Duodenal mucosa (tissue), 2 donors: ENCODE measurements at regions not wholly inside any gene's neighbourhood (a gene's known extent, or its start where the extent isn't known, plus 50 kb on each side); places are given as distances from the start of the nearest gene placed in this dataset.
"Not testable (repeated sequence)": the region's sequence is repeated elsewhere in the genome, so short reads cannot be mapped to it uniquely, and the experiment has no call there.

ENCODE experiments used
- H3K27ac ChIP-seq: one replicate; pipeline ENCODE4 v1.7.0; 2013; ENCODE audit warnings: low read depth, low read length
- H3K27me3 ChIP-seq, 2 donors: one replicate each; pipeline ENCODE4 v1.7.0; 2013; ENCODE audit warnings: low read length in 2 of 2, control low read depth in 1 of 2; ENCODE audit not compliant: insufficient read depth in 2 of 2, control insufficient read depth in 1 of 2
- H3K36me3 ChIP-seq, 2 donors: one replicate each; pipeline ENCODE4 v1.7.0; 2013; ENCODE audit warnings: low read length in 2 of 2, control low read depth in 1 of 2; ENCODE audit not compliant: insufficient read depth in 2 of 2, control insufficient read depth in 1 of 2
- H3K4me1 ChIP-seq, 2 donors: one replicate each; pipeline ENCODE4 v1.7.0; 2013; ENCODE audit warnings: low read length in 2 of 2, control low read depth in 1 of 2; ENCODE audit not compliant: insufficient read depth in 2 of 2, control insufficient read depth in 1 of 2
- H3K4me3 ChIP-seq, 2 donors: one replicate each; pipeline ENCODE4 v1.7.0; 2013; ENCODE audit warnings: low read length in 2 of 2, low read depth in 1 of 2
- H3K9ac ChIP-seq, 2 donors: one replicate each; pipeline ENCODE4 v1.7.0; 2013; ENCODE audit warnings: low read length in 2 of 2, low read depth in 1 of 2
- H3K9me3 ChIP-seq, 2 donors: one replicate each; pipeline ENCODE4 v1.7.0; 2013; ENCODE audit warnings: low read length in 2 of 2, control low read depth in 1 of 2; ENCODE audit not compliant: control insufficient read depth in 1 of 2

DNA sequence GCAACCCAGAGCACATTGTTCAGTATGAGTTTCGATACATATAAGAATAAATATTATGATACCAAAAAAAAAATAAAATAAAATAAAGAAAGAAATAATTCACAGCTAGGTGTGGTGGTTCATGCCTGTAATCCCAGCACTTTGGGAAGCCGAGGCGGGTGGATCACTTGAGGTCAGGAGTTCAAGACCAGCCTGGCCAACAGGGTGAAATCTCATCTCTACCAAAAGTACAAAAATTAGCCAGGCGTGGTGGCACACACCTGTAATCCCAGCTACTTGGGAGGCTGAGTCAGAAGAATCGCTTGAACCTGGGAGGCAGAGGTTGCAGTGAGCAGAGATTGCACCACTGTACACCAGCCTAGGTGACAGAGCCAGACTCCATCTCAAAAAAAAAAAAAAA is 258.9 kb downstream of the MYCN start:
- not testable (repeated sequence) for H3K36me3 ChIP-seq, H3K27me3 ChIP-seq, H3K27ac ChIP-seq, H3K4me3 ChIP-seq, H3K9me3 ChIP-seq, H3K9ac ChIP-seq
- peaks cover 25 to 47% of the 10 kb centered on the region in 2 donors for H3K4me1 ChIP-seq

DNA sequence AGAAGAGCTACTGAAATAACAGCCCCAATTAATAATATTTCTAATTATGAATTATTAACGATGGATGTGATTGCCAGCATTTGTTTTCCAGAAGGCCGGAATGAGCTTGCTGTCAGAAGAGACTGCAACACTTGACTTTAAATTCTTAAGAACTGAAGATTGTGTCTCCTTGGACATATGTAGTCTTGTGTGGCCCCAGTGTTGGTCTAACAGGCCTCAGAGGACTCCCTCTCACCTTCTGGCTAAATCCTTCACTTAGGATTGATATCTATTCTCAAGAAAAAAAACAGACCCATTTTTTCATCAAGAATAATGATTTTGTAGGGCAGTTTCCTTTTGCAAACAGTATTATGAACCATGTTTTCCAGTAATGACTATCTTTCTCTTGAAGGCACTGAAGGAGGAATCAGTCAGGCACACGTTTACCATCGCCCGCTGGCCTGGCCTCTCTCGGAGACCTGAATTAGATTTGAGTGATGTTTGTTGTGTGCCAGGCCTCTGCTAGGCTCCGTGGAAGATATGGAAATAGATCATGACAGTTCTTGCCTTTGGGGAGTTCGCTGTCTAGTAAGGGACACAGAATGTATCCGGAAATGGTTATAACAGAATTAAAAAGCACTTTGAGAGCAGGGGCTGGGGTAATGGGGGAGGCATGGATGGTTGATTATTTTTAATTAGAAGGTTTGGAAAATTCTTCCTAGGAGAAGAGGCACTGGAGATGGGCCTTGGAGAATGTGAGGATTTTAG is 258.0 kb downstream of the MYCN start:
- Histone ChIP-seq H3K27ac (no peak overlapping the region), H3K9me3 (no peaks in the 10 kb centered on the region), H3K36me3 (no peaks in the 10 kb centered on the region), H3K27me3 (no peaks in the 10 kb centered on the region), H3K4me1 (peaks cover 18 to 38% of the 10 kb centered on the region in 2 donors), H3K9ac (no peak overlapping the region), H3K4me3 (no peak overlapping the region)

DNA sequence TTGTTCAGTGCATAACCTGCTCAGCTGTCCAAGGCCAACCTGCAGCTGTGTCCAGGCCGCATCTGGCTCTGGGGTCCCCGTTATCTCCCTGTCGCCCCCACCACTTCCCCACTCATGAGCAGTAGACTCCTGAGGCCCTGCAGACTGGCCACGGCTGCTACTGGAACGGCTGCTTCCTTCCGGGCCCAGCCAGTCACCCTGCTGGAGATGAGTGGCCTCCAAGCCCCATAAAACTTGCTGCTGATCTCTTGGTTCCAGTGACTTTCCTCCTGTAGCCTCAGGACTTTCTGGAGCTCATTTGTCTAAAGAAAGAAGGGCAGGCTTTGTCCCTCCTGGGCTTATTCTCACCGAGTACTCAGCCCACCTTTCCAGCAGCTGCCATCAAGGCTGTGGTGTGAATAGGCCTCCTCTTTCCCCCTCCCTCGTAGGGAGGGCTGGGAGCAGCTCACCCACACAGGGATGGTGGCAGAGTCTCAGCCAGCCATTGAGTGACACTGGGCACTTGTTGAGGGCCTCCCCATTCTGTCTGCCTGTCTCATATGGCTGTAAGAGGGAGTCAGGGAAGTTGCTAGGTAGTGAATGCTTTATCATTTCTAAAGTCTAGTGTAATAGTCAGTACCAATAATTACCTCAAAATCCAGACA is 257.3 kb downstream of the MYCN start:
- H3K9me3 ChIP-seq, result no peaks in the 10 kb centered on the region
- H3K4me3 ChIP-seq, result no peak overlapping the region
- H3K36me3 ChIP-seq, result no peaks in the 10 kb centered on the region
- peaks cover 17 to 31% of the 10 kb centered on the region in 2 donors for H3K4me1 ChIP-seq
- H3K27ac ChIP-seq, result peak overlapping the region; percentile 27
- H3K27me3 ChIP-seq, result no peaks in the 10 kb centered on the region
- H3K9ac ChIP-seq, result no peak overlapping the region

DNA sequence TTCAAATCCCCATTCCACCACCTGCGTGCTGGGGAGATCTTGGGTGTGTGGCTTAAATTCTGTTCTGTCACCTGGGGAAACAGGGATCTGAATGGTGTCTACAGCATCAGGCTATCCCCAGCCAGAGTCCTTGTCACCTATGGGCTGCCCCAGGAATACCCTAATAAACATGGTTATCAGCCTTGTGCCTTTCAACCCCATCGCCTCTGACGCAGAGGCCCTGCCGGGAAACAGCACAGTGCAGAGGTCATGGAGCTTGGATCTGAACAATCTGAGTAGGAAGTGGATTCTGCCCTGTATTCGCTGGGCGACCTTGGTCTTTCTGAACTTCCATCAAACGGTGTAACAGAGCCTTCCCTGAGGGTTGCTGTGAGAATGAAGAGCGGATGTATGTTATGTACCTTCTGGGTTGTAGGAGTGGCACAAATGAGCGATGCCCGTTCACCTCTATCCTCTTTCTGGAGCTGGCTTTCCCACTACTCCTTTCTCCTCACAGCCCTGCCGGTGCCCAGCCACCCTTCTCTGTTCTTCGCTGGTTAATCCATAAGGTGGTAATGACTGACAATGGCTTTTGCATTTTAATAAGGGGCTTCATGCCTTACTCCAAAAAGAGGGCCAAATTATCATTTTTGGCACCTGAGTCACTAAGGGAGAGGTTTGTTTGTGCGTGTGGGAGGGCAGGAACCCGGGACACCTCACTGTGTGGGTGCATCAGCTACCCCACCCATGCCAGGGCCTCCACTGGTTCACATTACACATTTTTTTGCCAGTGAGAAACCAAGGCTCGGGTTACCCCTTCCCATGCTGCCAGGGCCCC is 256.5 kb downstream of the MYCN start:
- Histone ChIP-seq H3K36me3 (no peaks in the 10 kb centered on the region), H3K4me1 (peaks cover 15 to 25% of the 10 kb centered on the region in 2 donors), H3K9me3 (no peaks in the 10 kb centered on the region), H3K27me3 (no peaks in the 10 kb centered on the region), H3K27ac (peak overlapping the region; percentile 27), H3K4me3 (peak overlapping the region in 1 of 2 donors; percentile 7), H3K9ac (no peak overlapping the region)

DNA sequence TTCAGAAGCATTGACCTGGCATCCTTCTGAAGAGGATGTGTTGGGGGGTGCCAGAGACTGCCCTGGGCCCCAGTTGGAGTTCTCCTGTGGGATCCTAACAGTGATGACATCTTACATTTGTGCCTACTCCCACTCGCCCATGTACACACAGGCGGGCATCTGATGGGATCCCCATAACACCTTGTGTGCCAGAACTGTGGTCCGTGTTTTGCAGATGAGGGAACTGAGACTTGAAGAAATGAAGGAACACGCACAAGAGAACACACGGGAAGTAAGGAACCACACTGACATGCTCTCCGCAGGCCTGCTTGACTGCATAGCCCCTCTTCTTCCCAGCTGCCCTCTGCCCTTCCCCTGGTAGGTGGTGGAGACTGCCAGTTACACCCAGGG is 255.3 kb downstream of the MYCN start:
- Histone ChIP-seq H3K36me3 (no peaks in the 10 kb centered on the region), H3K27me3 (no peaks in the 10 kb centered on the region), H3K27ac (no peak overlapping the region), H3K9ac (no peak overlapping the region), H3K9me3 (no peaks in the 10 kb centered on the region), H3K4me1 (peaks cover 14 to 15% of the 10 kb centered on the region in 2 donors), H3K4me3 (no peak overlapping the region)

- Histone ChIP-seq H3K4me1 (peaks cover 11 to 15% of the 10 kb centered on the region in 2 donors), H3K27me3 (no peaks in the 10 kb centered on the region), H3K27ac (no peak overlapping the region), H3K4me3 (no peak overlapping the region), H3K9me3 (no peaks in the 10 kb centered on the region), H3K9ac (no peak overlapping the region), H3K36me3 (no peaks in the 10 kb centered on the region)
Observed at GRCh38 chr2:16194931-16195680, 254.8 kb downstream of the MYCN start.

- no peaks in the 10 kb centered on the region for H3K9me3 ChIP-seq
- H3K27me3 ChIP-seq, result no peaks in the 10 kb centered on the region
- no peaks in the 10 kb centered on the region for H3K36me3 ChIP-seq
- H3K4me3 ChIP-seq, result no peak overlapping the region
- H3K9ac ChIP-seq, result no peak overlapping the region
- peaks cover 11 to 15% of the 10 kb centered on the region in 2 donors for H3K4me1 ChIP-seq
- no peak overlapping the region for H3K27ac ChIP-seq
Observed at GRCh38 chr2:16194530-16194929, 254.2 kb downstream of the MYCN start.

- H3K36me3 ChIP-seq, result no peaks in the 10 kb centered on the region
- H3K27me3 ChIP-seq, result no peaks in the 10 kb centered on the region
- no peak overlapping the region for H3K27ac ChIP-seq
- H3K4me1 ChIP-seq, result peaks cover 11 to 15% of the 10 kb centered on the region in 2 donors
- H3K9me3 ChIP-seq, result no peaks in the 10 kb centered on the region
- H3K4me3 ChIP-seq, result no peak overlapping the region
- no peak overlapping the region for H3K9ac ChIP-seq
Observed at GRCh38 chr2:16194096-16194390, 253.7 kb downstream of the MYCN start.

- no peak overlapping the region for H3K27ac ChIP-seq
- H3K9me3 ChIP-seq, result no peaks in the 10 kb centered on the region
- H3K36me3 ChIP-seq, result no peaks in the 10 kb centered on the region
- H3K4me3 ChIP-seq, result no peak overlapping the region
- H3K9ac ChIP-seq, result no peak overlapping the region
- peaks cover 8 to 13% of the 10 kb centered on the region in 2 donors for H3K4me1 ChIP-seq
- no peaks in the 10 kb centered on the region for H3K27me3 ChIP-seq
Observed at GRCh38 chr2:16192416-16193216, 252.3 kb downstream of the MYCN start.
